AG04450 (cell line): ENCODE measurements at regions not wholly inside any gene's neighbourhood (a gene's known extent, or its start where the extent isn't known, plus 50 kb on each side); places are given as distances from the start of the nearest gene placed in this dataset.

Experiments used
- CTCF ChIA-PET: fragments of 300-600, 350-600 bp; formaldehyde crosslinking; extraction: SDS; loops from one replicate; lab custom pipeline; 2022; ENCODE audit warnings: antibody characterized with exemption, inconsistent platforms; lab: Charles Lee
- POLR2A ChIA-PET: fragments of 350-600 bp; formaldehyde crosslinking; extraction: SDS; loops from one replicate; lab custom pipeline; 2021; ENCODE audit warnings: antibody characterized with exemption, inconsistent platforms; lab: Yijun Ruan, JAX
- DNase-seq: peaks from one replicate; pipeline ENCODE4 v3.0.0-alpha.2; 2011; ENCODE audit warnings: low read depth, low spot score
- H3K27ac ChIP-seq: one replicate; pipeline ENCODE4 v1.5.1; 2012; ENCODE audit warnings: low read depth, low read length, control low read depth
- H3K27me3 ChIP-seq: one replicate; pipeline ENCODE4 v1.6.0; 2012; ENCODE audit warnings: low read length; ENCODE audit not compliant: control insufficient read depth, insufficient read depth
- H3K4me3 ChIP-seq: 2 replicates; pipeline ENCODE4 v1.5.1; 2011; ENCODE audit warnings: mild to moderate bottlenecking, low read depth, low read length, control low read depth
- H3K9me3 ChIP-seq: 2 replicates; pipeline ENCODE4 v1.5.1; 2012; ENCODE audit warnings: low read length; ENCODE audit not compliant: control insufficient read depth, insufficient read depth
- TF ChIP-seq, protein P1 (sequence below): IDR thresholded peaks from 2 replicates; pipeline ENCODE4 v1.5.1; 2011; ENCODE audit warnings: low read depth, low read length, control low read depth, inconsistent platforms

DNA sequence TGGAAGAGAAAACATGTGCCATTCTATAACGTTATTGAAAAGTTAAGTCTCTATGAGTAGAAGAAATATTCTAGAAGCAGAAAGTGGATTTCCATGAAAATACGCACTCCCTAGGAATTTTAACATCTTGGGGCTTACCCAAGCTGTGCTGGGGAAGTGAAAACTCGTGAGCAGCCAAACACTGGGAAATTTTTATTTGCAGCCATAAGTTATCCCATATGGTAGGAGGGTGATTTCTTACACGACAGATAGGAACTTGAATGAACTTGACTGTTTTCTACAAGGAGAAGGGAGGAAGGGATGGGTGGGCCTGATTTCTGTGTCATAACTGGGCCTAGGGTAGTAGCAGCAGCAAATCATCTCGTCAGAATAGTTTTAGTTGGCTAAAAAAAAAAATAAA is 272.6 kb downstream of the ETAA1 start:
- no peak for DNase-seq
- H3K27me3 ChIP-seq, result no peaks in the 10 kb centered on the region
- no peak overlapping the region for H3K4me3 ChIP-seq
- POLR2A ChIA-PET, result no interaction called here
- H3K9me3 ChIP-seq, result no peaks in the 10 kb centered on the region
- TF ChIP-seq, protein P1, sequence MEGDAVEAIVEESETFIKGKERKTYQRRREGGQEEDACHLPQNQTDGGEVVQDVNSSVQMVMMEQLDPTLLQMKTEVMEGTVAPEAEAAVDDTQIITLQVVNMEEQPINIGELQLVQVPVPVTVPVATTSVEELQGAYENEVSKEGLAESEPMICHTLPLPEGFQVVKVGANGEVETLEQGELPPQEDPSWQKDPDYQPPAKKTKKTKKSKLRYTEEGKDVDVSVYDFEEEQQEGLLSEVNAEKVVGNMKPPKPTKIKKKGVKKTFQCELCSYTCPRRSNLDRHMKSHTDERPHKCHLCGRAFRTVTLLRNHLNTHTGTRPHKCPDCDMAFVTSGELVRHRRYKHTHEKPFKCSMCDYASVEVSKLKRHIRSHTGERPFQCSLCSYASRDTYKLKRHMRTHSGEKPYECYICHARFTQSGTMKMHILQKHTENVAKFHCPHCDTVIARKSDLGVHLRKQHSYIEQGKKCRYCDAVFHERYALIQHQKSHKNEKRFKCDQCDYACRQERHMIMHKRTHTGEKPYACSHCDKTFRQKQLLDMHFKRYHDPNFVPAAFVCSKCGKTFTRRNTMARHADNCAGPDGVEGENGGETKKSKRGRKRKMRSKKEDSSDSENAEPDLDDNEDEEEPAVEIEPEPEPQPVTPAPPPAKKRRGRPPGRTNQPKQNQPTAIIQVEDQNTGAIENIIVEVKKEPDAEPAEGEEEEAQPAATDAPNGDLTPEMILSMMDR, result no peak
- no peak overlapping the region for H3K27ac ChIP-seq
- CTCF ChIA-PET, result interaction anchor here (0.7 to 1.2 kb wide), 3 partner anchors 19 to 362 kb away, joined by 3 read pairs; no protein-coding TSS in a partner anchor

DNA sequence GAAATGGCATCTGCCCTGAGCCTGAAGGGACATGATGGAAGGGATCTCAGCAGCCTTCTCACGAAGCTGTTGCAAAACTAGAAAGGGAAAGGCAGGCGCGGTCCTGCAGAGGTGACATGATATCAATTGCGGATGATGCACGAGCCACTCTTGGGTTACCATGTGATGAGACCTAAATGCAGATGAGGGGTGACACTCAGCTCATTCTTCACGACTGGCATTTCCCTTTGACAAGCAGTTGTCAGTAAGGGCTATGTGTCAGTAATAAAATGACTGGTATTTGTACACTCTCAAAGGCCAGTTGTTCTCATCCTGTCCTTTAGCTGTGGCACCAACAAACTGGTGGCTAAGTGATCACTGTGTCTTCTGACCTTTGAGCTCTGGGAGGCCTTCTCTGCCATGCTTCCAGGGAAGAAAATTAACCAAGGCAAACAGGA is 273.6 kb downstream of the ETAA1 start:
- POLR2A ChIA-PET, result interaction anchor here (0.5 kb wide), 1 partner anchor 27 kb away, joined by 7 read pairs; no protein-coding TSS in a partner anchor
- Histone ChIP-seq H3K4me3 (no peak overlapping the region), H3K9me3 (no peaks in the 10 kb centered on the region), H3K27me3 (no peaks in the 10 kb centered on the region), H3K27ac (no peak overlapping the region)
- no peak for DNase-seq
- TF ChIP-seq, protein P1, result no peak
- CTCF ChIA-PET, result no interaction called here

DNA sequence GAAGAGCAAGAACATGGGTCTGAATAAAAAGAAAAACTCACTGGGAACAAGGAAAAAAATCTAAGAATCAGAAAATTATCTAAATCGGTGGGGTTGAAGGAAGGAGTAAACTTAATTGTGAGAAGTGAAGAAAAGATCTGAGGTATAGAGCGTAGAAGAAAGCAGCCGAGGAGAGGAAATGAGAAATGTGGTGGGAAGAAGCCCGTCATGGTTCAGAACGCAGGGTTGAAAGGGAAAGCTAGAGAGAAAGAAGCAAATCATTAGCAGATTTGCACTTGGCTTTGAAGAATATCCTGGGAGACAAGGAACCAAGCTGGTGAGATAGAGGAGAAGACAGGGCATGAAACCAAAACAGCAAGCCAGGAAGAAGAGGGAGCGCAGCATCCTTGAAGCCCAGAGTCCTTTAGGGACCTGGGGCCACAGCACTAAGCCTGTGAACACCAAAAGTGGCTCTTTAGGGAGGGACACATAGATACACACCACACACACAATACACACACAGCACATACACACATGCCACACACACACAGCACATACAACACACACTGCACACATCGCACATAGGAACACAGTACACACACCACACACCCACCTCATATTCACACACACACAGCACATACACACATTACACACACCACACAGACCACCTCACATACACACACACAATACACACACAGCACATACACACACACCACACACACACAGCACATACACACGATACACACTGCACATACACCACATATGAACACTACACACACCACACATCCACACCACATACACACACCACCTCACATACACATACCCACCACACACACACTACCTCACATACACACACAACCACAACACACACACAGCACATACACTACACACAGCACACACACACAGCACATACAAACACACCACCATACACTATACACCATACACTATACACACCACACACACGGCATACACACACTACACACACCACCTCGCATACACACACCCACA is 274.6 kb downstream of the ETAA1 start:
- Histone ChIP-seq H3K9me3 (no peaks in the 10 kb centered on the region), H3K27me3 (no peaks in the 10 kb centered on the region), H3K4me3 (no peak overlapping the region), H3K27ac (no peak overlapping the region)
- ChIA-PET POLR2A (interaction anchor here (0.5 kb wide), 1 partner anchor 28 kb away, joined by 7 read pairs; no protein-coding TSS in a partner anchor), CTCF (no interaction called here)
- TF ChIP-seq, protein P1, result no peak
- no peak for DNase-seq

DNA sequence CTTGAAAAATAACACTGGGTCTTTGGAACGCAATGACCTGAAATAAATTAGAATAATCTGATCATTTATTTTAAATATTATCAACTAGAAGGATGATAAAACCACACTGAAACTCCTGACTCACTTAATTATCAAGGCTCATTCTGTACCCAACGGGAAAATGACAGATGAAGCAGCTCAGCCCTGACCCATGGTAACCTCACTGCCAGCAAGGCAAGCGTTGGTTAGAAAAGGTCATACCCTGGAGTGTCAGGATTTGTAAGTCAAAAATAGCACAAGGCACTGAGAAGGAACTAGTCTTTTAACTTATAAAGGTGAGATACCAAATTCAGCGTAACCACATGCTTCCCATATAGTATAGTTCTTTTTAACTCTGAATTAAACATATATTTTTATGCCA is 277.5 kb downstream of the ETAA1 start:
- no peak for DNase-seq
- TF ChIP-seq, protein P1, result no peak
- Histone ChIP-seq H3K27ac (no peak overlapping the region), H3K4me3 (no peak overlapping the region), H3K27me3 (no peaks in the 10 kb centered on the region), H3K9me3 (no peaks in the 10 kb centered on the region)
- POLR2A ChIA-PET, result no interaction called here
- CTCF ChIA-PET, result interaction anchor here (0.6 to 1.1 kb wide), 2 partner anchors 24 to 1053 kb away, joined by 3 read pairs; no protein-coding TSS in a partner anchor

DNA sequence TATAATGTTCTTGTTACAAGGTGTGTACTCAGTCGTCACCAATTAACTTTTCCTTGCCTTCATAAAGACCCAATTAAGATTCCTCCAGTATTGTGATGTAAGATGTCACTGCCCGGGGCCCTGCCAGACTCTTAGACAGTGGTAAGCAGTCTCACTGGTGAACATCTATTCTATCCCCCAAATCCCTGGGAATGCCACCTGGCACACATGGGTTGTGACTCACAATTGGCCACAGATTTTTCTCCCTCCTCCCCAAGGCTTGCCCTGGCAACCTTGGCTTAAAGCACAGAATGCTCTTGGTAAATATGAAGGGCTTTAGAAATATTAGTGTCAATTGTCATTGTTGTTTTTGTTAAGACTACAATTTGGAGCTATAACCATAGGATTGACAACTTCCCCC is 287.9 kb downstream of the ETAA1 start:
- TF ChIP-seq, protein P1, result no peak
- no peaks in the 10 kb centered on the region for H3K27me3 ChIP-seq
- no peak overlapping the region for H3K27ac ChIP-seq
- ChIA-PET CTCF (no interaction called here), POLR2A (no interaction called here)
- no peaks in the 10 kb centered on the region for H3K9me3 ChIP-seq
- DNase-seq, result no peak
- no peak overlapping the region for H3K4me3 ChIP-seq
